GM18861 (cell line): ENCODE measurements at regions not wholly inside any gene's neighbourhood (a gene's known extent, or its start where the extent isn't known, plus 50 kb on each side); places are given as distances from the start of the nearest gene placed in this dataset.

Experiments
- ATAC-seq: cut with Tn5 transposase; IDR thresholded peaks from one replicate; pipeline ENCODE4 v1.9.1; 2021; ENCODE audit not compliant: unreplicated experiment

DNA sequence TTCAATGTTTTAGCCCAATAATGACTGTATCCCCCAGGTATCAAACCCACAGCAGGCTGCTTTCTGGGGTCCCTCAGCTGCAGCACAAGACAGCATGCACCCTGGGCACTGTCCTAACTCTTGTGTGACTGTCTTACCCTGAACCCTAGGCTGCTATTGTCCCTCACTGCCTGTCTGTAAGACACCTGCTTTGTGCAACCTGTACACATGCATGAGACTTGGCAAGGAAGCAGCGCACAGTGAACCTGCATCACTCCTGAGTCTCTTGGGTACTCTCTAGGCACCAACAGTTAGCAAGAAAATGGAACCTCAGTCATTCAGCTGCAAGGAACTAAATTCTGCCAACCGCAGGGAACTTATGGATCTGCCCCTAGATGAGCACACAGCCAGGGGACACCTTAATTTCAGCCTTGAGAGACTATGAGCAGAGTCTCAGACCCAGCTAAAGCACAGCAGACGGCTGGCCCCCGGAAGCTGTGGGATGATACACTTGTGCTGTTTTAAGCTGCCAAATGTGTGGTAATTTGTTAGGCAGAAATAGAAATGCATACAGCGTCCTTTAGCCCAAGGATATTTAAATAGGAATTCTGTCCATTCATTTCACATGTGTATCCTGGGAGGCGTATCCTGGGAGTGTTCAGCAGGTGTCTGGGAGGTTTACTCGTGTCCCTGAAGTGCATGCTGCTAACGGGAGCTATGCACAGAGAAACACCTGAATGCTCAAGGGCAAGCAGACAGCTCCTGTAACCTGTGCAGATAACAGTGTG lies 223.8 kb downstream of the KLF13 start:
- no peak for ATAC-seq

DNA sequence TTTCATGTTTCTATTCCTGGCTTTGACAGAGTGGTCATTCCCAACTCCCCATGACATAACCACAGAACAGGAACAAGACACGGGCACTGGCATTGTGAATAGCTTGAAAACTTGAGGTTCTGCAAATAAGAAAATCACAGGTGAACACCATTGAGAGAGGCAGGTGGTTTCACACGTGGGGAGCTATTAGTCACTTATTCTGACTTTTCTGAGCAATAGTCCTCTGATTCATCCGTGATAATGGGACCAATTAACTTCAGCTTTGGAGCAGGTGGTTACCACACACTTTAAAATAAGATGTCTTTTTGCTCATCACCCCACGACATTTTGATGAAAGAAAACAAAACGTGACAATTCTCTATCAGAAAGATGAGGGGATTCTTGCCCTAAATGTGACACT lies 224.7 kb downstream of the KLF13 start:
- no peak for ATAC-seq

DNA sequence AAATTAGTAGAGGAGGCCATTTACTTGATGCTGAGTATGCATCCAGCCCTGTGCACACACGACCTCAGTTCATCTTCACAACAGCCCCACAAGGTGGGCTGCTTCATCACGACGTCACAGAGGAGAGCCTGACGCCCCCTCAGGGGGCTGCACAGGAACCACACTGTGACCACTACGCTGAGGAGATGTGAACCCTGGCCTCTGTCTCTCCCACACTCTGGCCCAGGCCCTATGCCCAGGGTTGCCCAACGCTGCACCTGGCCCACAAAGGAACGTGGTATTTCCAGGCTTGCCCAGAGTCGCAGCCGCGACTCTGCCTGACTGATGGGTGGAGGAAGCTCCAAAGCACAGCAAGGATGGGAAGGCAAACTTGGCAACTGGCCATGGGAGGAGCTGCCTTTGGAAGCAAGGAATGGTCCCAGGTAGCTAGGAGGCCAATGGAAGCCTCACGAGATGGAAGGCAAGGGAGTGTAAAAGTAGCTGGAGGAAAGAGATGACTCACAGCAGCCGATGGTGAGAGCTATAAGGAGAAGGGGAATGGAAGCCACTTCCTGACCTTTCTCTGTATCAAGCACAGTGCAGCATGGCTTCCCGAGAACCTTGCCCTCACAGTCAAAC lies 226.0 kb downstream of the KLF13 start:
- ATAC-seq: no peak

DNA sequence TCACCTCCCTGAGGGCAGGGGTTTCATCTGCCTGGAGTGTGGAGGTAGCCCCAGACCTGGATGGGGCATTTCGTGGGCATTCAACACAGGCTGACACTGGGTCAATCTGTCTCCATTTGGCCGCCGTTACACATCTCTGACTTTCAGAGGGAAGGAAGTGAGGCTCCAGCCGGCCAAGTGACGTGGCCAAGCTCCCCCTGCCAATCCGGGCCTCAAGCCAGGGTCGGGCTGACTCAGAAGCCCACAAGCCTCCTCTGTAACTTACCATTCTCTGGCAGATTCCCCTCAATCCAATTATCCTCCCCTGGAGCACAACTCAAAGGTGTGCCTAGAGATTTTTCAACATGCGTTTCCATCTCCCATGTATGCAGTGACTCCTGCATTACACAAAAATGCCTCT lies 227.6 kb downstream of the KLF13 start:
- ATAC-seq: no peak

DNA sequence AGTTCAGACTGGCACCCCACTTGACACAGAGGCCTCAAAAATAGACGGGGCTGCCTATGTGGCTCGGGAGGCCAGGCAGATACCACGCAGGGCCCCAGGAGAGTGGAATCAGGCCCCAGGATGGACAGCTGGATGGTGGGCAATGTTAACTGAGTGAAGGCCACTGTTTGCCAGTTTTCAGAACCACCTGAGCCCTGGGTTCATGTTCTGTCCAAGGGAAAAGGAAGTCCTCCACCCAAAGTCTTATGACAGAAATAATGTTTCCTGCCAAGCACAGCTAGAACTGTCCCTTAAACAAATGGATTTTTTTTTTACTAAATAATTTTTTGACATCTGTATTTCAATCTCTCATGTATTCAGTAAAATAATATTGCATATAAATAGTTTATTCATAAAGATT lies 228.4 kb downstream of the KLF13 start:
- no peak for ATAC-seq

DNA sequence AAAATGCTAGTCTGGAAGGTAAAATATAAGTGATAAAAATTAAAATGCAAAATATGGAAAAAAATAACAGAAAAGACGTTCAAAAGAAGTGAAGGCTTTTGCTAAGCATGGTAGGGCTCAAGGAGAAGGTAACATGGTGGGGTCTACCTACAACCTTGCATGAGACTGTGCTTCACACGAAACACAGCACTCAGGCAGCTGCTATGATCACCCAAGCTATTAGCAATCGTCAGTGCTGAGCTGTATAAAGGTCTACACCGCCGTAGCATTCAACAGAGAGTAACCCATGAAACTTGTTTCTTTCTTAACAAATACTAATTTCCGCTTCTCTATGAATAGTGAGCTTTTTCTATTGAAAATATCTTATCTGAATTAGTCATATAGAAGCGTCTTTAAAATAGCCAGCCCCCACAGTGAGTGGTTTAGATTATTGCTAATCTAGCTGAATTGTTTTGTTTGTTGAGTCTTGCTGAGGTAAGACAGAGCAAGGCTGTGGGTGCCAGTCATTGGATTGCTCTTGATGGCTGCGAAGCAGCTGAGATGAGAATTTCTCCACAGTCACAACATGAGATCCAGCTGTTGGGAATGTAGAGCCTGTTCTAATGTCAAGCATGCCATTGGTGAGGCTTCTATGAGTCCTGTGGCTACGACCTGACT lies 230.0 kb downstream of the KLF13 start:
- ATAC-seq: no peak

DNA sequence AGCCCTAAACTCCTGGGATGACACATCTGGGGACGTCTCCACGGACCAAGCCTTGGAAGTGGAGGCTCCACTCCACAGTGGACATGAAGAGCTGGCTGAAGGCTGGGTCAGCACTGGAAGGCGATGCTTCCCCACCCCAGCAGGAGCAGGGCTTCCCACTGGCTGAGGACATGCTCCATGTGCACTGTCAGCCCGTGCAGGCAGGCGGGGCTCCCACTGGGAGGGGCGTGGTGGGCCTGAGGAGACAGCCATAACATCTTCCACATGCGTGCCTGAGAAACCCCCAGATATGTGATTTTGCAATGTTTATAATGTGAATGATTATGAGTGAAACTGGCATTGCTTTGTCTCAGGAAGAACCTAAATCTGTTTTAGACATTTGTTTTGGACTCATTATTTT lies 231.3 kb downstream of the KLF13 start:
- no peak for ATAC-seq

DNA sequence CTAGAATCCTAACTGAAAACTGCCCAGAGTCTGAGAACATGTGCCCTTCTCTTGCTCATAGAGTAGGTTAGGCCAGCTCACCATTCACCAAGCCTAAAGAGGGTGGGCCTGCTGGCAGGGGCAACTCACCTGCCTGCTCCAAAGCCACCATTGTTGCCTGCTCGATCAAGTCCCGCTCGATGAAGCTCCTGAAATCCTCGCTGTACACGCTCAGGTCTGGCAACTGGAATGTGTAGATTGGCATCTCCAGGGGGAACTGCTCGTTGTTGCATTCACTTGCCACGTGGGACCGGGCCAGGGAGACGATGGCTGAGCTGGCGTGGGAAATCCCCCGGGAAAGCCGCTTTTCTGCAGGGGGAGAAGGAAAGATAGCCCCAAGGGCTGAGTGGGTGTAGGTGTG lies 232.2 kb downstream of the KLF13 start:
- no peak for ATAC-seq

DNA sequence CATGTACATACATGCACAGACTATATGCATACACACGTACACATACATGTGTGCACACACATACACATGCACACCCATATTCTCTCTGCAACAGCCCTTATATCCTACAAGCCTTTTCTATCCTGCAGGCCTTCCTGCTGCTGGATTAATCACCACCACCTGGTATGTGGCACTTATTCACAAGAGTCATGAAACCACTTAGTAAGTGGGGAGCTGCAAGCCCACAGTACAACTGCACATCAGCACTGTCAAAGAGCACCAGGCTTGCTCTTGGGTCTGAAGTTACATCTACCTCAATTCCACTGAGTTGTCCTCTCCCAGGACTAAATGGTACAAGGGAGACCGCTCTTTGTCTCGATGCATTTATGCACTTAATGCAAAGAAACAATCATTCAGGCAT lies 233.2 kb downstream of the KLF13 start:
- no peak for ATAC-seq

DNA sequence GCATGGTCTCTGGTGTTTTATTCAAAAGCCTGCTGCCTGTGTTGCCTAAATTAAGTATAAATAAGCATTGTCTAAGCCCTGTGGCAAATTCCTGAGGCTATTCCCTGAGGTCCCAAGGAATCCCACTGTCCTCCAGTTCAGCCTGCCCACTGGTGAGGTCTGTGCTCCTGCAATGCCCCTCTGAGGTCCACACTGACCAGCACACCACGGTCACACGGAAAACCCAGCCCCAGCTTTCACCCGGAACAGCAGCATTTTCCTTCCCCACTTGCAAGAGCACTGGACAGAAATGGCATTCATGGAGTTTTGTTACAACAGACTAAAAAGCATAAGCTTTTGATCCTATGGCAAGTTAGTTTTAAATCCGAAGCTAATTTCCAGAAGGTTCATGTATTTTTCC lies 234.0 kb downstream of the KLF13 start:
- no peak for ATAC-seq

DNA sequence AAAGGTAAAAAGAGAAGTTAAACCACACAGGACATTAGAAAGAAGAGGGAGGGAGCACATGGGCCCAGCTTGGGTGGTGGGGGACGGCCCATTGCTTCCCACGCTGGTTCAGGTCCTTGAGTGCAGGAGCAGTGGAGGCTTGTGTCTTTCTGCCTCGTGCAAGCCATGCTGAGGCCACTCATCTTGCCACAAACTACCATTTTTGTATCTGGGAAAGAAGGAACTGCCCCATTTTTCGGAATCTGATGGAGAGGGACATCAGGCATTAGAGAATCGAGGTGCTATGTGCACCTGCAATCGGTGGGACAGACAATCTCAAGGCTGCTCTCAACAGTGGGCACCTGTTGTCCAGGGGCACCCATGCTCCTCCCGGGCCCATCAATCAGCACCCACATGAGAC lies 234.5 kb downstream of the KLF13 start:
- no peak for ATAC-seq

DNA sequence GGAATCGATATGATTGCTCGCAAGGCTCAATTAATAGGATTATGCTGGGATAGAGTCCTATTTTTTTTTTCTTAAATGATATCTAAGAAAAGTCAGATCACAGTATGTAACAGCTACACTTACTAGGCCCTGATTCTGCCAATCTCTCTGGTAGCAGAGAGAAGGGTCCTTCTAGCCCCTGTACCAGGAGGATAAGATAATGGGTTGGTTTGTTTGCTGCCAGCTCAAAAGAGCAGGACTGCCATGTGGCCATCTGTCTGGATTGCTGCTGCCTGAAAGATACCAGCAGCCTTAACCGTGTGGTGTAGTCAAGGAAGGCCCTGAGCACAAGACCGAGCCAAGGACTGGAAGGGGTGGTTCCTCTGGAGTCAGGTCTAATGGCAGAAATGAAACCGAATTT lies 236.4 kb downstream of the KLF13 start:
- no peak for ATAC-seq

DNA sequence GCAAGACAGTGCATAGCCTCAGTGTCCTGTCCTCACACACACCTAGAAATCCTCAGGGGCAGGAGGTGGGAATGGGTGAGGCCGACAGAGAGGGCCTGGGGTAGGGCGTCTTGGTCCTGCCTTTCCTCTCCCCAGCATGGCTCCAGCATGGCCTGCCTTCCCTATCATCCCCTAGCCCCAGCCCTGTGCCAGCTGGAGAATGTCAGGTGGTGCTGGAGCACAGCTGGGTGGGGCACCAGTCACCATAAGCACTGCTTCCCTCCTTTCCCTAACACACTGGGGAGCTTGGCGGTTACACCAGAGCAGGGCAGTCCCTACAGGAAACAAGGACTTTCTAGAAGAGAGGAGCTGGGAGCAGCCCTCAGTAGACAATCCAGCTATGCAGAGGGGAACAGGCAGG lies 236.8 kb downstream of the KLF13 start:
- ATAC-seq: no peak

DNA sequence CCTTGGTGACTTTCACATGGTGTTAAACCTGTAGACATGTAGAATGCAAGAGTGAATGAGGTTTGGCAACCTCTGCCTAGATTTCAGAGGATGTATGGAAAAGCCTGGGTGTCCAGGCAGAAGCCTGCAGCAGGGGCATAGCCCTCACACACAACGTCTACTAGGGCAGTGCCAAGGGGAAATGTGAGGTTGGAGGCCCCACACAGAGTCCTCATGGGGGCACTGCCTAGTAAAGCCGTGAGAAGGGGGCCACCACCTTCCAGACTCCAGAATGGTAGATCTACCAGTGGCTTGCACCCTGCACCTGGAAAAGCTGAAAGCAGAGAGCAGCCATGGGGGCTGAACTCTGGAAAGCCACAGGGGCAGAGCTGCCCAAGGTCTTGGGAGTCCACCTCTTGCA lies 241.2 kb downstream of the KLF13 start:
- ATAC-seq: no peak

DNA sequence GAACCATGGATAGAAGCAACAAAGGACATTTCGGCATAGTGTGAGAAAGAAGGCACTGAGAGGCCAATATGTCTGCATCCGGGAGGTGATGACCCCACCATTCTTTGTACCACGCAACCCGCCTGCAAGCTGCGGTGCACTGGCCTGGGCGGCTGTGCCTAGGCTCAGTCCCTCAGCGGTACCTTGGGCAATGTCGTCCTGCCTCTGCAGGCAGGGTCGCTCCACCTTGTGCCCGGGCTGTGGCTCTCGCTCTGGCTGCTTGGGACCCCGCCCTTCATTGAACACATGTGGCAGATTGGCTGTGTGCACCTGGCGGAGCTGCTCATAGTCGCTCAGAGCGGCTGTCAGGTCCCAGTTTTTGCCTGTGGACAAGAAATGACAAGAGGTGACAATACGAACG lies 243.2 kb downstream of the KLF13 start:
- no peak for ATAC-seq

DNA sequence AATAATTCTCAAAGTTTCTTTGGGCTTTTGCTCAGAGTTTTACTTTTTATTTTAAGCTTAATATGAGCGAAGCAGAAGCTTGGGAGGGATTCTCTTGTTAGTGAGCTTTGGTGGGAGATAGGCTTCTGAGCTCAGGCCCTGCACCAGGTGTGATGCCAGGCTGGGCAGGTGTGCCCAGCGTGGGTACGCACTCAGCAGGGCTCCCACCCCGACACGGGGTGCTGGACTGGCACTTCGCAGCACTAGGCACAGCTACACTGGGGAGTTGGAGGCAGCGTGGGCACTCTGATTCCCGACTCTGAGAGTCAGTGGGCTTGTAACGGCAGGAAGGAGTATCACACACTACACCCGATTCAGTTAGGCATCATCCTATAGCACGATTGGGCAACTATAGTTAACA lies 244.0 kb downstream of the KLF13 start:
- no peak for ATAC-seq

DNA sequence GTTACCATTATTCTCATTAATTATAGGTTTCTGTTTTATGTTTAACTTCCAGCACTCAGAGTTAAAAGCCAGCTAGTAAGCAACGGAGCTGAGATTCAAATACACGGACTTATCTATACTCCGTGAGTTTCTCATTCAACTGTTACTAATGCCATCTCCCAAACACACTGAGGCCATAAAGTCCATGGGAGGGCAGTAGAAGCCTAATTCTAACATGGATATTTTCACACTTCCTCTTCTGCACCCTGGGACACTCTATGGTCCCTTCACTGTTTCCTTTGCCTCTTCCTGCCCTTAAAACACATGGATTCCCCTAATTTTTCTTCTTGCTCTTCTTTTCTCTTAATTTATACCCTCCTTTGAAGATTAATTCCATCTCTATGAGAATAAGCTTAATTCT lies 245.0 kb downstream of the KLF13 start:
- no peak for ATAC-seq

DNA sequence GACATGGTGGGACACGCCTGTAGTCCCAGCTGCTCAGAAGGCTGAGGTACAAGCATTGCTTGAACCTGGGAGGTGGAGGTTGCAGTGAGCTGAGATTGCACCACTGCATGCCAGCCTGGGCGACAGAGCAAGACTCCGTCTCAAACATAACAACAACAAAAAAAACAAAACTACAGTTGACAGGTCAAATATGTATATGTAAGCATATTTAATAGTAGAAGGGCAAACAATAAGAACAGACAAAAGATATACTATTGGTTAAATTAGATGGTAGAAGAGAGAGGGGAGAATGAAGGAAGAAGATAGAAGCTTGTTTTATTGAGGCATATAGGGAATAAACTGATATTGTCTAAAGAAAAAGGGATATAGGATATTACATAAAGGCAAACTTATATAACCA lies 247.1 kb downstream of the KLF13 start:
- ATAC-seq: no peak

DNA sequence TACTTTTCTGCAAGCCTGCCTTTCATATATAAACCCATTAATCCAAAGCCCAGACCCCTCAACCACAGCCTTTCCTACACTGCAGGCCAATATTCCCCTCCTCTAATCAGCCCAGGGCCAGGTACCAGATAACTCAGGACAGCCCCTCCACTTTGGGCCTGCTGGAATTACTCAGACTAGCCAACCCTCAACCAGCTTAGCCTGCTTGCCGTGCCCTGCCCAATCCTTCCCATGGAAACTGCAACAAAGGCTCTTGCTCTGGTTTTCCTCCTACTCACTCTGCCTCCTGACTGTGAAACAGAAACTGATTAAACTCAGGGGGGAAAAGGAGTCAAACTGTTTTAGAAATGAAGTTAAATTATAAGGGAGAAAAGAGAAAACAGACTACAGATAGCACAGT lies 248.1 kb downstream of the KLF13 start:
- ATAC-seq: no peak

DNA sequence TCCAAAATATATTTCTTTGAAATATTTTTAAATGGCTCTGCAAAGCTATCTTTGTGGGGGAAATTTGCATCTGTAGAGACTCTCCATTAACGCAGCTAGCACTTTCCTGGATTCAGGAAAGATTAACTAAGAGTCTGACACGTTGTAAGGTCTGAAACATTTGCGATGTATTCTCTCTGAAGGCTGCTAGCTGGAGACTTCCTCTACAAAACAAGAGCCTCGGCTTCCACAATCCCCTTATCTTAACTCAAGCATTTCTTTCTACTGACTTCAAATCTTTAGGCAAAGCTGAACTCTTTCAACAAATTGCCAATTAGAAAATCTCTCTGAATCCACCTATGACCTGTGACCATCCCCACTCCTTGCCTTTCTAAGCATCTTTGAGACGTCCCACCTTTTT lies 250.5 kb downstream of the KLF13 start:
- ATAC-seq: no peak

DNA sequence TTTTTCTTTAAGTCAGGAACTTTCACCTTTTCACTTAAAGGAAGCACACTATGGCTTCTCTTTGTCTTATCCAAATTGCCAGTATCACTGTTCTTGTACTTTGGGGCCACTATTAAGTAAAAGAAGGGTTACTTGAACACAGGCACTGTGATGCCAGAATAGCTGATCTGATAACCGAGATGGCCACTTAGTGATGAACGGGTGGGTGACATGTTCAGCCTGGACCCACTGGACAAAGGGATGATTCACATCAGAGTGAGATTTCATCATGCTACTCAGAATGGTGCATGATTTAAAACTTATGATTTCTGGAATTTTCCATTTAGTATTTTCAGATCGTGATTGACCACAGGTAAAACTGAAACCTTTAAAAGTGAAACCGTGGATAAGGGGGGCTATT lies 252.6 kb downstream of the KLF13 start:
- no peak for ATAC-seq

DNA sequence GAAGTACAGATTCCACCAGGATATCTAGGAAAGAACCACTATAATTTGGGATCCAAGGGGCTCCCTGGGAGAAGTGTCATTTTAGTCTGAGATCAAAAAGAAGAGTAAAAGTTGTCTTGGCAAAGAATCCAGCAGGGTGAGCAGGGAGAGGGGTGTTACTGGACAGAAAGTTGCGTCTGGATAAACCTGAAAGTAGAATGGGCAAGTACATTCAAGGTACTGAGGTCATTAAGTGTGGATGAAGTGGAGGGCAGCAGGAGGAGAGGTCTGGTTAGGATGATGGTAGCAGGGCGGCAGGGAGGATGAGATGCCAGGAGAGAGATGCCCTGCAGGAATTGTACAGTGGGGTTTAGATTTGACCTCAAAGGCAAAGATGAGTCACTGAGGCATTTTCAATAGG lies 253.3 kb downstream of the KLF13 start:
- ATAC-seq: no peak

DNA sequence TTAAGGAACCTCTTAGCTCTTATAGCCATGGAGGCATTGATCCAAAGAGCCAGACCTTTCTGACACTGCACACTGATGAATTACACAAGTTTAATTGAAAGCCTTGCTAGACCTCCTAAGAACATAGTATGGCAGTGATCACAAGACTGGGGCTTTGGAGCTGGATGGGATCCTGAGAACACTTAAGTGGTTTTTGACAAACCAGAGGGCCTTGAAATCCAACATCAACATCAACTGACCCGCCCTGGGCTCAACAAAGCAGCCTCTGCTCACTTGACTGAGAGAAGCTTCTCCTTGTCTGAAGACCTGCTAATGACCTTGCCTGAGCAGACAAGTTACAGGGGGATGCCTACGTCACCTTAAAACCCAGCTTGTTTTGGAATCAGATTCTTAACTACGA lies 257.6 kb downstream of the KLF13 start:
- ATAC-seq: no peak
